ENCODE measurements at regions not wholly inside any gene's neighbourhood (a gene's known extent, or its start where the extent isn't known, plus 50 kb on each side); places are given as distances from the start of the nearest gene placed in this dataset.
"Not testable (repeated sequence)": the region's sequence is repeated elsewhere in the genome, so short reads cannot be mapped to it uniquely, and the experiment has no call there.

- H3K27me3 ChIP-seq (ENCODE audit: control insufficient read depth, insufficient read depth, low read length) = no peaks in the 10 kb centered on the region
- DNase-seq (ENCODE audit: low read depth, low spot score) = no peak
- no CpG with 5 or more reads among the region's 9 CpGs for WGBS (ENCODE audit: insufficient coverage, insufficient read length)
- H3K4me1 ChIP-seq (ENCODE audit: control insufficient read depth, insufficient read depth, low read length) = peaks cover 4% of the 10 kb centered on the region; the same call in 1 of the 2 replicates
- H3K36me3 ChIP-seq (ENCODE audit: control insufficient read depth, insufficient read depth, low read length) = no peaks in the 10 kb centered on the region
- H3K9me3 ChIP-seq (ENCODE audit: control insufficient read depth, insufficient read depth, low read length) = no peaks in the 10 kb centered on the region
- H3K4me3 ChIP-seq (ENCODE audit: low read length) = no peak overlapping the region
- H3K27ac ChIP-seq (ENCODE audit: low read length) = no peak overlapping the region
Measured at GRCh38 chr4:118587116-118587831, 97.9 kb upstream of the METTL14 start.

GRCh38 chr4:118587946-118588345 lies 97.2 kb upstream of the METTL14 start:
- peaks cover 4% of the 10 kb centered on the region; the same call in 1 of the 2 replicates for H3K4me1 ChIP-seq (ENCODE audit: control insufficient read depth, insufficient read depth, low read length)
- no peaks in the 10 kb centered on the region for H3K36me3 ChIP-seq (ENCODE audit: control insufficient read depth, insufficient read depth, low read length)
- no peaks in the 10 kb centered on the region for H3K9me3 ChIP-seq (ENCODE audit: control insufficient read depth, insufficient read depth, low read length)
- H3K4me3 ChIP-seq (ENCODE audit: low read length) = no peak overlapping the region
- H3K27me3 ChIP-seq (ENCODE audit: control insufficient read depth, insufficient read depth, low read length) = no peaks in the 10 kb centered on the region
- H3K27ac ChIP-seq (ENCODE audit: low read length) = no peak overlapping the region
- WGBS (ENCODE audit: insufficient coverage, insufficient read length) = no CpG with 5 or more reads among the region's 4 CpGs
- no peak for DNase-seq (ENCODE audit: low read depth, low spot score)

GRCh38 chr4:118589471-118590055 lies 95.6 kb upstream of the METTL14 start:
- no peaks in the 10 kb centered on the region for H3K27me3 ChIP-seq (ENCODE audit: control insufficient read depth, insufficient read depth, low read length)
- no peaks in the 10 kb centered on the region for H3K36me3 ChIP-seq (ENCODE audit: control insufficient read depth, insufficient read depth, low read length)
- WGBS (ENCODE audit: insufficient coverage, insufficient read length) = no CpG with 5 or more reads among the region's 9 CpGs
- no peak for DNase-seq (ENCODE audit: low read depth, low spot score)
- H3K4me3 ChIP-seq (ENCODE audit: low read length) = no peak overlapping the region
- no peaks in the 10 kb centered on the region for H3K9me3 ChIP-seq (ENCODE audit: control insufficient read depth, insufficient read depth, low read length)
- H3K4me1 ChIP-seq (ENCODE audit: control insufficient read depth, insufficient read depth, low read length) = peaks cover 4% of the 10 kb centered on the region; the same call in 1 of the 2 replicates
- H3K27ac ChIP-seq (ENCODE audit: low read length) = no peak overlapping the region

GRCh38 chr4:118591339-118592046 lies 93.7 kb upstream of the METTL14 start:
- not testable (repeated sequence) for H3K36me3 ChIP-seq (ENCODE audit: control insufficient read depth, insufficient read depth, low read length); H3K27ac ChIP-seq (ENCODE audit: low read length); H3K27me3 ChIP-seq (ENCODE audit: control insufficient read depth, insufficient read depth, low read length); H3K4me1 ChIP-seq (ENCODE audit: control insufficient read depth, insufficient read depth, low read length); H3K9me3 ChIP-seq (ENCODE audit: control insufficient read depth, insufficient read depth, low read length)
- no CpG with 5 or more reads among the region's 28 CpGs for WGBS (ENCODE audit: insufficient coverage, insufficient read length)
- peak overlapping the region; percentile 69; the same call in 1 of the 2 replicates for H3K4me3 ChIP-seq (ENCODE audit: low read length)
- DNase-seq (ENCODE audit: low read depth, low spot score) = peak; percentile 80

GRCh38 chr4:118592289-118592688 lies 92.9 kb upstream of the METTL14 start:
- not testable (repeated sequence) for H3K9me3 ChIP-seq (ENCODE audit: control insufficient read depth, insufficient read depth, low read length); H3K4me1 ChIP-seq (ENCODE audit: control insufficient read depth, insufficient read depth, low read length); H3K27ac ChIP-seq (ENCODE audit: low read length); H3K27me3 ChIP-seq (ENCODE audit: control insufficient read depth, insufficient read depth, low read length); DNase-seq (ENCODE audit: low read depth, low spot score); H3K36me3 ChIP-seq (ENCODE audit: control insufficient read depth, insufficient read depth, low read length)
- peak overlapping the region; percentile 69; the same call in 1 of the 2 replicates for H3K4me3 ChIP-seq (ENCODE audit: low read length)
- no CpG with 5 or more reads among the region's 14 CpGs for WGBS (ENCODE audit: insufficient coverage, insufficient read length)

- not testable (repeated sequence) for H3K27ac ChIP-seq (ENCODE audit: low read length); H3K4me3 ChIP-seq (ENCODE audit: low read length); H3K4me1 ChIP-seq (ENCODE audit: control insufficient read depth, insufficient read depth, low read length); DNase-seq (ENCODE audit: low read depth, low spot score); H3K27me3 ChIP-seq (ENCODE audit: control insufficient read depth, insufficient read depth, low read length); H3K9me3 ChIP-seq (ENCODE audit: control insufficient read depth, insufficient read depth, low read length); H3K36me3 ChIP-seq (ENCODE audit: control insufficient read depth, insufficient read depth, low read length)
- no CpG with 5 or more reads among the region's 3 CpGs for WGBS (ENCODE audit: insufficient coverage, insufficient read length)
Measured at GRCh38 chr4:118595883-118596282, 89.3 kb upstream of the METTL14 start.

GRCh38 chr4:118625097-118625496 lies 60.1 kb upstream of the METTL14 start:
- H3K4me1 ChIP-seq (ENCODE audit: control insufficient read depth, insufficient read depth, low read length); H3K27ac ChIP-seq (ENCODE audit: low read length); H3K27me3 ChIP-seq (ENCODE audit: control insufficient read depth, insufficient read depth, low read length); H3K9me3 ChIP-seq (ENCODE audit: control insufficient read depth, insufficient read depth, low read length); H3K4me3 ChIP-seq (ENCODE audit: low read length); H3K36me3 ChIP-seq (ENCODE audit: control insufficient read depth, insufficient read depth, low read length); DNase-seq (ENCODE audit: low read depth, low spot score): not testable (repeated sequence)
- WGBS (ENCODE audit: insufficient coverage, insufficient read length) = no CpG with 5 or more reads among the region's 4 CpGs

- H3K4me1 ChIP-seq (ENCODE audit: control insufficient read depth, insufficient read depth, low read length); H3K27ac ChIP-seq (ENCODE audit: low read length); H3K27me3 ChIP-seq (ENCODE audit: control insufficient read depth, insufficient read depth, low read length); H3K4me3 ChIP-seq (ENCODE audit: low read length); DNase-seq (ENCODE audit: low read depth, low spot score); H3K9me3 ChIP-seq (ENCODE audit: control insufficient read depth, insufficient read depth, low read length); H3K36me3 ChIP-seq (ENCODE audit: control insufficient read depth, insufficient read depth, low read length): not testable (repeated sequence)
- no CpG with 5 or more reads among the region's 2 CpGs for WGBS (ENCODE audit: insufficient coverage, insufficient read length)
Measured at GRCh38 chr4:118629697-118630096, 55.5 kb upstream of the METTL14 start.

- H3K27me3 ChIP-seq (ENCODE audit: control insufficient read depth, insufficient read depth, low read length); H3K36me3 ChIP-seq (ENCODE audit: control insufficient read depth, insufficient read depth, low read length); H3K4me3 ChIP-seq (ENCODE audit: low read length); H3K4me1 ChIP-seq (ENCODE audit: control insufficient read depth, insufficient read depth, low read length); H3K9me3 ChIP-seq (ENCODE audit: control insufficient read depth, insufficient read depth, low read length); H3K27ac ChIP-seq (ENCODE audit: low read length); DNase-seq (ENCODE audit: low read depth, low spot score): not testable (repeated sequence)
- no CpG with 5 or more reads among the region's 7 CpGs for WGBS (ENCODE audit: insufficient coverage, insufficient read length)
Measured at GRCh38 chr4:118630897-118631296, 54.3 kb upstream of the METTL14 start.

GRCh38 chr4:118631321-118632050 lies 53.7 kb upstream of the METTL14 start:
- not testable (repeated sequence) for H3K36me3 ChIP-seq (ENCODE audit: control insufficient read depth, insufficient read depth, low read length); H3K27me3 ChIP-seq (ENCODE audit: control insufficient read depth, insufficient read depth, low read length); H3K9me3 ChIP-seq (ENCODE audit: control insufficient read depth, insufficient read depth, low read length); DNase-seq (ENCODE audit: low read depth, low spot score); H3K4me1 ChIP-seq (ENCODE audit: control insufficient read depth, insufficient read depth, low read length); H3K4me3 ChIP-seq (ENCODE audit: low read length); H3K27ac ChIP-seq (ENCODE audit: low read length)
- WGBS (ENCODE audit: insufficient coverage, insufficient read length) = no CpG with 5 or more reads among the region's 11 CpGs
